GM23338 (cell line): ENCODE measurements at regions not wholly inside any gene's neighbourhood (a gene's known extent, or its start where the extent isn't known, plus 50 kb on each side); places are given as distances from the start of the nearest gene placed in this dataset.

Experiments
- ATAC-seq: fragments of 200-7000 bp; cut with Tn5 transposase; 3 replicates; pipeline ENCODE4 v1.9.1; 2020
- DNase-seq: peaks from one replicate; pipeline ENCODE4 v3.0.0-alpha.2; 2015; ENCODE audit warnings: low spot score
- H2AFZ ChIP-seq: fragments of 200-600 bp; sonication (generic); 2 replicates; pipeline ENCODE4 v1.8.0; 2016; ENCODE audit warnings: antibody characterized with exemption, mild to moderate bottlenecking, moderate library complexity
- H3F3A ChIP-seq: fragments of 200-600 bp; sonication (generic); replicated peaks from 2 replicates; pipeline ENCODE4 v1.8.0; 2017; ENCODE audit warnings: antibody characterized with exemption, mixed run types, low read depth
- H3K27ac ChIP-seq: fragments of 200-600 bp; sonication (generic); 2 replicates; pipeline ENCODE4 v1.6.1; 2016; ENCODE audit warnings: low read depth
- H3K27me3 ChIP-seq: fragments of 200-600 bp; sonication (generic); 2 replicates; pipeline ENCODE4 v1.8.0; 2016; ENCODE audit warnings: mild to moderate bottlenecking, mixed run types, moderate library complexity; ENCODE audit not compliant: insufficient read depth
- H3K36me3 ChIP-seq: fragments of 200-600 bp; sonication (generic); 2 replicates; pipeline ENCODE4 v1.8.0; 2016; ENCODE audit warnings: mild to moderate bottlenecking; ENCODE audit not compliant: insufficient read depth
- H3K4me1 ChIP-seq: fragments of 200-600 bp; sonication (generic); 2 replicates; pipeline ENCODE4 v1.8.0; 2016; ENCODE audit warnings: mild to moderate bottlenecking, moderate library complexity; ENCODE audit not compliant: insufficient read depth
- H3K4me2 ChIP-seq: fragments of 200-600 bp; sonication (generic); 2 replicates; pipeline ENCODE4 v1.7.1; 2017; ENCODE audit warnings: mixed run types
- H3K4me3 ChIP-seq: fragments of 200-600 bp; sonication (generic); 2 replicates; pipeline ENCODE4 v1.6.1; 2016; ENCODE audit warnings: mixed run types
- H3K79me2 ChIP-seq: fragments of 200-600 bp; sonication (generic); replicated peaks from 2 replicates; pipeline ENCODE4 v1.8.0; 2017; ENCODE audit warnings: mild to moderate bottlenecking; ENCODE audit not compliant: insufficient read depth
- H3K9me2 ChIP-seq: fragments of 200-600 bp; sonication (generic); 2 replicates; pipeline ENCODE4 v1.8.0; 2017; ENCODE audit not compliant: insufficient read depth
- H4K20me1 ChIP-seq: fragments of 200-600 bp; sonication (generic); replicated peaks from 2 replicates; pipeline ENCODE4 v1.8.0; 2017; ENCODE audit warnings: mild to moderate bottlenecking; ENCODE audit not compliant: insufficient read depth
- H3K27ac Mint-ChIP-seq: 2 replicates; pipeline ENCODE4 v1.8.0; 2020; ENCODE audit warnings: inconsistent platforms, mild to moderate bottlenecking, moderate library complexity, mixed read lengths
- H3K27me3 Mint-ChIP-seq: 3 replicates; pipeline ENCODE4 v1.8.0; 2022; ENCODE audit warnings: low read depth, mild to moderate bottlenecking, moderate library complexity, mixed read lengths, inconsistent platforms; ENCODE audit not compliant: insufficient read depth, poor library complexity
- H3K36me3 Mint-ChIP-seq: 3 replicates; pipeline ENCODE4 v1.8.0; 2021; ENCODE audit warnings: low read depth, mild to moderate bottlenecking, inconsistent platforms, moderate library complexity, mixed read lengths
- H3K4me1 Mint-ChIP-seq: 3 replicates; pipeline ENCODE4 v1.8.0; 2020; ENCODE audit warnings: mild to moderate bottlenecking, inconsistent platforms, mixed read lengths
- H3K4me3 Mint-ChIP-seq: 3 replicates; pipeline ENCODE4 v1.8.0; 2021; ENCODE audit warnings: moderate library complexity, mild to moderate bottlenecking, inconsistent platforms, mixed read lengths
- H3K9me3 Mint-ChIP-seq: 3 replicates; pipeline ENCODE4 v1.8.0; 2020; ENCODE audit warnings: moderate library complexity, mild to moderate bottlenecking, inconsistent platforms, mixed read lengths
- CTCF ChIP-seq, 2 experiments: fragments of 200-600 bp in 1 of 2; sonication (generic) in 1 of 2; conservative IDR thresholded peaks; 2 replicates each; pipeline versions ENCODE4 v1.5.1 to v1.6.1; 2016 to 2017; ENCODE audit warnings: antibody characterized with exemption in 2 of 2, low read depth in 2 of 2, mild to moderate bottlenecking in 2 of 2, moderate library complexity in 1 of 2
- EZH2 ChIP-seq: fragments of 200-600 bp; sonication (generic); IDR thresholded peaks from one replicate; pipeline ENCODE4 v1.8.0; 2017; ENCODE audit warnings: antibody characterized with exemption, mild to moderate bottlenecking, low read depth; ENCODE audit not compliant: unreplicated experiment
- JUNB ChIP-seq: IDR thresholded peaks from one replicate; pipeline ENCODE4 v1.6.1; 2016; ENCODE audit warnings: antibody characterized with exemption; ENCODE audit not compliant: unreplicated experiment
- NANOG ChIP-seq: IDR thresholded peaks from 2 replicates; pipeline ENCODE4 v1.6.1; 2016; ENCODE audit warnings: antibody characterized with exemption, borderline replicate concordance
- POLR2AphosphoS5 ChIP-seq: IDR thresholded peaks from 2 replicates; pipeline ENCODE4 v1.6.1; 2016; ENCODE audit warnings: antibody characterized with exemption, low read depth
- REST ChIP-seq: IDR thresholded peaks from one replicate; pipeline ENCODE4 v1.6.1; 2018; ENCODE audit warnings: antibody characterized with exemption; ENCODE audit not compliant: unreplicated experiment
- STAT1 ChIP-seq: IDR thresholded peaks from one replicate; pipeline ENCODE4 v1.6.1; 2016; ENCODE audit warnings: antibody characterized with exemption; ENCODE audit not compliant: unreplicated experiment
- ZNF114 ChIP-seq: fragments of 250-450 bp; sonication (Bioruptor Pico); IDR thresholded peaks from 2 replicates; pipeline ENCODE4 v1.5.0; 2020; ENCODE audit warnings: mild to moderate bottlenecking, moderate library complexity
- ZNF462 ChIP-seq: fragments of 250-450 bp; sonication (Bioruptor Pico); IDR thresholded peaks from 2 replicates; pipeline ENCODE4 v1.5.0; 2020; ENCODE audit warnings: mild to moderate bottlenecking, moderate library complexity

- no peak overlapping the region for H3K27ac Mint-ChIP-seq
- H3K27me3 ChIP-seq: no peaks in the 10 kb centered on the region
- H3K9me3 Mint-ChIP-seq: no peaks in the 10 kb centered on the region
Measured at GRCh38 chr3:76266511-76266910, 481.2 kb upstream of the ZNF717 start.

More at GRCh38 chr3:76266511-76266910, 481.2 kb upstream of the ZNF717 start:
- no peak overlapping the region for H3K4me3 Mint-ChIP-seq
- no peak for ATAC-seq
- no peaks in the 10 kb centered on the region for H3K36me3 Mint-ChIP-seq
- Histone ChIP-seq H4K20me1 (no peaks in the 10 kb centered on the region), H3K79me2 (no peaks in the 10 kb centered on the region), H3K4me3 (no peak overlapping the region), H2AFZ (no peak overlapping the region), H3K36me3 (no peaks in the 10 kb centered on the region), H3K9me2 (no peaks in the 10 kb centered on the region), H3K27ac (no peak overlapping the region), H3K4me1 (no peaks in the 10 kb centered on the region), H3F3A (no peaks in the 10 kb centered on the region), H3K4me2 (no peak overlapping the region)
- TF ChIP-seq JUNB: no peak
- no peak for TF ChIP-seq REST
- TF ChIP-seq STAT1: no peak
- TF ChIP-seq ZNF462 (CRISPR knock-in tag): no peak
- no peak for TF ChIP-seq EZH2
- TF ChIP-seq CTCF (conservative IDR thresholded peaks at IDR 0.05; ENCODE audit: low read depth in 2 of 2): no peak
- TF ChIP-seq NANOG: no peak
- TF ChIP-seq ZNF114 (CRISPR knock-in tag): no peak
- no peak for TF ChIP-seq POLR2AphosphoS5
- DNase-seq: no peak
- H3K4me1 Mint-ChIP-seq: no peaks in the 10 kb centered on the region
- H3K27me3 Mint-ChIP-seq: no peaks in the 10 kb centered on the region
